H1 (cell line): ENCODE measurements at regions not wholly inside any gene's neighbourhood (a gene's known extent, or its start where the extent isn't known, plus 50 kb on each side); places are given as distances from the start of the nearest gene placed in this dataset.

Source experiments
- CTCF ChIA-PET: fragments of 300-600 bp; sonication (Branson Sonifier 250); formaldehyde crosslinking; loops from one replicate; lab custom pipeline; 2021; ENCODE audit not compliant: partially characterized antibody; lab: Charles Lee
- POLR2A ChIA-PET: fragments of 300-600 bp; sonication (Branson Sonifier 250); formaldehyde crosslinking; loops from one replicate; lab custom pipeline; 2021; ENCODE audit warnings: inconsistent platforms; ENCODE audit not compliant: partially characterized antibody; lab: Charles Lee
- DNase-seq, 2 experiments: peaks; one replicate each; pipeline versions ENCODE4 v3.0.0 to v3.0.0-alpha.2; 2010 to 2022; ENCODE audit warnings: low spot score in 2 of 2, low read depth in 1 of 2, mixed read lengths in 1 of 2
- FAIRE-seq: peaks from 2 replicates; lab custom pipeline; 2011; peaks lifted over from hg19 to GRCh38; lab: Jason Lieb, UNC
- H2AFZ ChIP-seq: 2 replicates; pipeline ENCODE4 v1.8.1; 2012; ENCODE audit warnings: low read length, inconsistent platforms
- H2AK5ac ChIP-seq: 2 replicates; pipeline ENCODE4 v1.6.1; 2013; ENCODE audit warnings: low read depth, low read length
- H2BK120ac ChIP-seq: replicated peaks from 2 replicates; pipeline ENCODE3; 2013; ENCODE audit warnings: low read depth, low read length, inconsistent platforms
- H2BK12ac ChIP-seq: 2 replicates; pipeline ENCODE4 v1.6.1; 2013; ENCODE audit warnings: low read depth, low read length
- H2BK15ac ChIP-seq: 2 replicates; pipeline ENCODE4 v1.6.1; 2013; ENCODE audit warnings: low read length
- H2BK20ac ChIP-seq: 2 replicates; pipeline ENCODE4 v1.6.1; 2013; ENCODE audit warnings: low read length
- H2BK5ac ChIP-seq: 2 replicates; pipeline ENCODE4 v1.6.1; 2013; ENCODE audit warnings: low read depth, low read length
- H3K14ac ChIP-seq: 2 replicates; pipeline ENCODE4 v1.6.1; 2013; ENCODE audit warnings: inconsistent platforms; ENCODE audit not compliant: insufficient read length
- H3K18ac ChIP-seq: 2 replicates; pipeline ENCODE4 v1.6.1; 2013; ENCODE audit warnings: low read length; ENCODE audit errors: extremely low read depth
- H3K23ac ChIP-seq: 2 replicates; pipeline ENCODE4 v1.6.1; 2013; ENCODE audit warnings: inconsistent platforms; ENCODE audit not compliant: insufficient read length
- H3K23me2 ChIP-seq: 2 replicates; pipeline ENCODE4 v1.6.1; 2013; ENCODE audit warnings: low read depth, low read length
- H3K27ac ChIP-seq: 2 replicates; pipeline ENCODE4 v1.6.1; 2011; ENCODE audit warnings: low read depth, low read length, inconsistent platforms
- H3K27me3 ChIP-seq, 4 experiments: replicated peaks in 1 of 4; 1 replicate in 1 of 4; 2 replicates in 3 of 4; pipeline versions ENCODE4 v1.6.1 to v1.8.1; 2011 to 2013; ENCODE audit warnings: low read length in 3 of 4, mild to moderate bottlenecking in 3 of 4, inconsistent platforms in 2 of 4, mixed read lengths in 2 of 4, moderate library complexity in 1 of 4; ENCODE audit not compliant: control insufficient read depth in 3 of 4, insufficient read depth in 3 of 4; ENCODE audit errors: extremely low read depth in 1 of 4
- H3K36me3 ChIP-seq, 4 experiments: 2 replicates each; pipeline versions ENCODE4 v1.6.1 to v1.8.1; 2011 to 2013; ENCODE audit warnings: mild to moderate bottlenecking in 4 of 4, low read length in 3 of 4, moderate library complexity in 2 of 4, control low read depth in 1 of 4, inconsistent platforms in 1 of 4; ENCODE audit not compliant: insufficient read depth in 4 of 4, control insufficient read depth in 2 of 4
- H3K4ac ChIP-seq: replicated peaks from 2 replicates; pipeline ENCODE3; 2013; ENCODE audit warnings: low read length, low read depth, mixed read lengths, inconsistent platforms; ENCODE audit not compliant: insufficient read length
- H3K4me1 ChIP-seq, 4 experiments: replicated peaks in 1 of 4; 1 replicate in 1 of 4; 2 replicates in 3 of 4; pipeline versions ENCODE4 v1.6.1 to v1.8.1; 2011 to 2013; ENCODE audit warnings: low read length in 3 of 4, inconsistent platforms in 2 of 4, mixed read lengths in 1 of 4; ENCODE audit not compliant: insufficient read depth in 4 of 4, control insufficient read depth in 3 of 4
- H3K4me2 ChIP-seq, 2 experiments: 2 replicates each; pipeline versions ENCODE4 v1.6.1 to v1.8.1; 2011 to 2013; ENCODE audit warnings: low read depth in 2 of 2, low read length in 2 of 2, control low read depth in 1 of 2, inconsistent platforms in 1 of 2, mild to moderate bottlenecking in 1 of 2; ENCODE audit not compliant: insufficient read depth in 1 of 2
- H3K4me3 ChIP-seq, 4 experiments: fragments of 200-600, 300-600 bp in 1 of 4; sonication (generic), shearing (Covaris generic), sonication (Bioruptor Twin) in 1 of 4; 2 replicates each; pipeline versions ENCODE4 v1.5.1 to v1.8.1; 2011 to 2016; ENCODE audit warnings: low read length in 4 of 4, low read depth in 3 of 4, control low read depth in 2 of 4, inconsistent platforms in 2 of 4, mild to moderate bottlenecking in 2 of 4, mixed read lengths in 1 of 4, moderate library complexity in 1 of 4; ENCODE audit not compliant: insufficient read depth in 2 of 4; ENCODE audit errors: extremely low read depth in 1 of 4
- H3K56ac ChIP-seq: replicated peaks from 2 replicates; pipeline ENCODE3; 2013; ENCODE audit warnings: low read depth, mild to moderate bottlenecking, mixed read lengths, low read length, inconsistent platforms; ENCODE audit not compliant: insufficient read length
- H3K79me1 ChIP-seq: 2 replicates; pipeline ENCODE4 v1.6.1; 2013; ENCODE audit warnings: low read depth, low read length, control low read depth
- H3K79me2 ChIP-seq, 2 experiments: 2 replicates each; pipeline versions ENCODE4 v1.6.1 to v1.8.1; 2012 to 2013; ENCODE audit warnings: low read length in 2 of 2, mild to moderate bottlenecking in 2 of 2, inconsistent platforms in 1 of 2; ENCODE audit not compliant: insufficient read depth in 2 of 2, control insufficient read depth in 1 of 2
- H3K9ac ChIP-seq, 4 experiments: replicated peaks in 1 of 4; 1 replicate in 1 of 4; 2 replicates in 3 of 4; pipeline versions ENCODE4 v1.6.1 to v1.8.1; 2011 to 2013; ENCODE audit warnings: low read depth in 3 of 4, low read length in 3 of 4, control low read depth in 2 of 4, mild to moderate bottlenecking in 2 of 4, moderate library complexity in 2 of 4, inconsistent platforms in 1 of 4; ENCODE audit errors: extremely low read depth in 1 of 4
- H3K9me3 ChIP-seq, 2 experiments: 2 replicates each; pipeline versions ENCODE4 v1.6.1 to v1.8.1; 2012 to 2013; ENCODE audit warnings: mild to moderate bottlenecking in 2 of 2, moderate library complexity in 2 of 2, control low read depth in 1 of 2, inconsistent platforms in 1 of 2, low read depth in 1 of 2, low read length in 1 of 2, mixed read lengths in 1 of 2; ENCODE audit not compliant: insufficient read depth in 2 of 2
- H4K20me1 ChIP-seq, 2 experiments: replicated peaks in 1 of 2; 2 replicates each; pipeline versions ENCODE3 to v1.8.1; 2011 to 2013; ENCODE audit warnings: inconsistent platforms in 2 of 2, low read length in 2 of 2, mild to moderate bottlenecking in 1 of 2; ENCODE audit not compliant: insufficient read depth in 2 of 2, control insufficient read depth in 1 of 2
- H4K5ac ChIP-seq: 2 replicates; pipeline ENCODE4 v1.6.1; 2013; ENCODE audit warnings: low read length, low read depth, mixed read lengths, inconsistent platforms; ENCODE audit not compliant: insufficient read length
- H4K8ac ChIP-seq: 2 replicates; pipeline ENCODE4 v1.8.0; 2013; ENCODE audit warnings: mild to moderate bottlenecking, moderate library complexity, low read length, inconsistent platforms; ENCODE audit not compliant: insufficient read depth; ENCODE audit errors: extremely low read depth
- H4K91ac ChIP-seq: replicated peaks from 2 replicates; pipeline ENCODE3; 2013; ENCODE audit warnings: low read length, mixed read lengths, inconsistent platforms; ENCODE audit not compliant: insufficient read length
- CHD2 ChIP-seq: IDR thresholded peaks from 2 replicates; pipeline ENCODE4 v1.6.1; 2012; ENCODE audit warnings: low read length, improper control_type of control experiment
- EGR1 ChIP-seq: IDR thresholded peaks from 2 replicates; pipeline ENCODE4 v1.6.1; 2011; ENCODE audit warnings: low read depth, low read length, borderline replicate concordance
- GABPA ChIP-seq: IDR thresholded peaks from 2 replicates; pipeline ENCODE4 v1.6.1; 2011; ENCODE audit warnings: mild to moderate bottlenecking, low read length, moderate library complexity, borderline replicate concordance; ENCODE audit not compliant: insufficient read depth
- JUND ChIP-seq: IDR thresholded peaks from 2 replicates; pipeline ENCODE4 v1.6.1; 2011; ENCODE audit warnings: mild to moderate bottlenecking, improper control_type of control experiment, low read length
- POLR2A ChIP-seq, 2 experiments: IDR thresholded peaks; 1 replicate in 1 of 2; 2 replicates in 1 of 2; pipeline ENCODE4 v1.6.1; 2011; ENCODE audit warnings: low read depth in 2 of 2, low read length in 2 of 2, mild to moderate bottlenecking in 2 of 2; ENCODE audit errors: control extremely low read depth in 1 of 2
- RAD21 ChIP-seq, 2 experiments: IDR thresholded peaks in 1 of 2; conservative IDR thresholded peaks in 1 of 2; 2 replicates each; pipeline ENCODE4 v1.6.1; 2011; ENCODE audit warnings: low read depth in 2 of 2, low read length in 2 of 2, improper control_type of control experiment in 1 of 2, inconsistent platforms in 1 of 2, mild to moderate bottlenecking in 1 of 2, moderate library complexity in 1 of 2
- SIRT6 ChIP-seq: IDR thresholded peaks from one replicate; pipeline ENCODE4 v1.7.1; 2012; ENCODE audit warnings: low read length, inconsistent platforms
- TBP ChIP-seq: IDR thresholded peaks from 2 replicates; pipeline ENCODE4 v1.6.1; 2011; ENCODE audit warnings: low read depth, low read length, improper control_type of control experiment
- YY1 ChIP-seq: IDR thresholded peaks from 2 replicates; pipeline ENCODE4 v1.6.1; 2011; ENCODE audit warnings: low read depth, mild to moderate bottlenecking, low read length
- WGBS, 2 experiments: shearing (Covaris generic) in 1 of 2; methylation state at CpG; one replicate each; pipeline versions ENCODE4 v1.1.6 to v1.1.7; 2013 to 2015; ENCODE audit warnings: low lambda C conversion rate in 2 of 2, mixed read lengths in 2 of 2, inconsistent platforms in 1 of 2, low coverage in 1 of 2, missing lambda C conversion rate in 1 of 2; ENCODE audit not compliant: insufficient replicate concordance in 2 of 2, insufficient coverage in 1 of 2, insufficient read length in 1 of 2; ENCODE audit errors: extremely low coverage in 1 of 2, missing lambda C conversion rate in 1 of 2; 5-methylcytosine and 5-hydroxymethylcytosine counted together
- TF ChIP-seq, protein P1 (sequence below): IDR thresholded peaks from 2 replicates; pipeline ENCODE4 v1.6.1; 2012; ENCODE audit warnings: inconsistent platforms
- TF ChIP-seq, protein P2 (sequence below): IDR thresholded peaks from 2 replicates; pipeline ENCODE4 v1.6.1; 2011; ENCODE audit warnings: low read depth, mild to moderate bottlenecking, low read length; ENCODE audit not compliant: insufficient read depth
- TF ChIP-seq, protein P3 (sequence below): IDR thresholded peaks from 2 replicates; pipeline ENCODE4 v1.6.1; 2011; ENCODE audit warnings: low read length, improper control_type of control experiment

DNA sequence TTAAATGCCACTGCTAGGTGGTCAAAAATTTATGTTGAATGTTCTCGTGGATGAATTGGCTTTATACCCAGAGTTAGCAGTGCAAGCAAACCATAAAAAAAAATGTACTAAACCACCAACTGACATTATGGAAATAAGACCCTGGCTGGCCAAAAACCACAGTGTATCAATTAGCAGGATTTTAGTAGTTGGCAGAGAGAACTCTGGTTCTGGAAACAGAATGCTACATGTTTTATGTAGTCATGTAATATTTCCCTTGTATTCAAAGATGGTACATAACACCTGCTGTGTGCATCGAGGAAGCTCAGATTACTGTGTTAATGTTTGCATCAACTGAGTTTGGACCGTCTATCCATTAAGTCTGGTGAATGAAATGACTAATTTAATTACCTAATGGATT lies 618.5 kb downstream of the CCSER2 start:
- ChIA-PET CTCF (interaction anchor here (0.6 to 1.3 kb wide), 3 partner anchors 19 to 40 kb away, joined by 3 read pairs; no protein-coding TSS in a partner anchor), POLR2A (no interaction called here)
- H3K23me2 ChIP-seq = no peaks in the 10 kb centered on the region
- no peak overlapping the region for H2BK120ac ChIP-seq
- no peak overlapping the region for H3K18ac ChIP-seq
- H3K79me1 ChIP-seq = no peaks in the 10 kb centered on the region
- no peak overlapping the region for H3K4me2 ChIP-seq
- H3K9ac ChIP-seq = no peak overlapping the region
- H3K4ac ChIP-seq = no peak overlapping the region
- FAIRE-seq = no peak
- no peak overlapping the region for H3K23ac ChIP-seq
- H2BK12ac ChIP-seq = no peak overlapping the region
- WGBS, 2 experiments = 83% methylated on average over 3 of the region's 3 CpGs; no CpG with 5 or more reads in 1 of the 2 experiments
- H3K27ac ChIP-seq = no peak overlapping the region
- no peak overlapping the region for H2AFZ ChIP-seq
- H4K91ac ChIP-seq = no peak overlapping the region
- no peaks in the 10 kb centered on the region for H4K20me1 ChIP-seq
- H2BK15ac ChIP-seq = no peak overlapping the region
- H2BK5ac ChIP-seq = no peak overlapping the region
- no peak overlapping the region for H3K56ac ChIP-seq
- no peak overlapping the region for H2BK20ac ChIP-seq
- H3K9me3 ChIP-seq = no peaks in the 10 kb centered on the region
- no peaks in the 10 kb centered on the region for H3K36me3 ChIP-seq
- H3K14ac ChIP-seq = no peak overlapping the region
- H3K27me3 ChIP-seq = no peaks in the 10 kb centered on the region
- H3K4me3 ChIP-seq = no peak overlapping the region
- H3K79me2 ChIP-seq = no peaks in the 10 kb centered on the region
- H4K8ac ChIP-seq = no peak overlapping the region
- H4K5ac ChIP-seq = no peak overlapping the region
- H3K4me1 ChIP-seq = no peaks in the 10 kb centered on the region
- no peak for DNase-seq
- no peak overlapping the region for H2AK5ac ChIP-seq
- no peak for TF ChIP-seq CHD2
- no peak for TF ChIP-seq RAD21 (IDR thresholded peaks at IDR 0.05 in 1 of 2, conservative IDR thresholded peaks at IDR 0.05 in 1 of 2; ENCODE audit: low read depth in 2 of 2, low read length in 2 of 2)
- TF ChIP-seq, protein P1, sequence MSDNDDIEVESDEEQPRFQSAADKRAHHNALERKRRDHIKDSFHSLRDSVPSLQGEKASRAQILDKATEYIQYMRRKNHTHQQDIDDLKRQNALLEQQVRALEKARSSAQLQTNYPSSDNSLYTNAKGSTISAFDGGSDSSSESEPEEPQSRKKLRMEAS = no peak
- no peak for TF ChIP-seq TBP
- TF ChIP-seq EGR1 = no peak
- TF ChIP-seq JUND = no peak
- TF ChIP-seq, protein P2, sequence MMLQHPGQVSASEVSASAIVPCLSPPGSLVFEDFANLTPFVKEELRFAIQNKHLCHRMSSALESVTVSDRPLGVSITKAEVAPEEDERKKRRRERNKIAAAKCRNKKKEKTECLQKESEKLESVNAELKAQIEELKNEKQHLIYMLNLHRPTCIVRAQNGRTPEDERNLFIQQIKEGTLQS = no peak
- no peak for TF ChIP-seq POLR2A (IDR thresholded peaks at IDR 0.05; ENCODE audit: control extremely low read depth in 1 of 2, low read depth in 2 of 2, low read length in 2 of 2)
- TF ChIP-seq GABPA = no peak
- TF ChIP-seq YY1 = no peak
- TF ChIP-seq, protein P3, sequence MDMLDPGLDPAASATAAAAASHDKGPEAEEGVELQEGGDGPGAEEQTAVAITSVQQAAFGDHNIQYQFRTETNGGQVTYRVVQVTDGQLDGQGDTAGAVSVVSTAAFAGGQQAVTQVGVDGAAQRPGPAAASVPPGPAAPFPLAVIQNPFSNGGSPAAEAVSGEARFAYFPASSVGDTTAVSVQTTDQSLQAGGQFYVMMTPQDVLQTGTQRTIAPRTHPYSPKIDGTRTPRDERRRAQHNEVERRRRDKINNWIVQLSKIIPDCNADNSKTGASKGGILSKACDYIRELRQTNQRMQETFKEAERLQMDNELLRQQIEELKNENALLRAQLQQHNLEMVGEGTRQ = no peak
- TF ChIP-seq SIRT6 = no peak
